GM18867 (cell line): ENCODE measurements at regions not wholly inside any gene's neighbourhood (a gene's known extent, or its start where the extent isn't known, plus 50 kb on each side); places are given as distances from the start of the nearest gene placed in this dataset.

Source experiments
- ATAC-seq: cut with Tn5 transposase; IDR thresholded peaks from one replicate; pipeline ENCODE4 v1.9.1; 2021; ENCODE audit warnings: mild to moderate bottlenecking, moderate library complexity; ENCODE audit not compliant: unreplicated experiment

- ATAC-seq, result no peak
These were observed 242.2 kb downstream of the SPTSSA start for GRCh38 chr14:34219661-34220377.

DNA sequence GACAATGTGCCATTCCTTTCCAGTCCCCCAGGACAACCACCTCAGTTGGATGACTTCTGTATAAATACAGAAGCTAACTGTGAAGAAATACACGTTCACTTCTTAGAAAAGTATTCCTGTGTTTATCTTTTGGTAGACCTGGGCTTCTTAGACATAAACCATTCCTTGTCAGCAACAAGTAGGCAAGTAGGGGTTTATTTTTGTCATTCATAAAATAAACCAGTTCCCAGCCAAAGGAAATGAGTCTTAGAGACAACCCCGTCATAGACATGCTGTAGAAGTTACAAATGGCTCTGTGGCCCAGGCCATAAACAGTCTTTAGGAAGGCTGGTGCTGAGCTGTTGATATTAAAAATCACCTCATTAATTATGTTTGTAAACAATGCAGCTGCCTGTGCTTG, 243.2 kb downstream of the SPTSSA start:
- ATAC-seq, result no peak

DNA sequence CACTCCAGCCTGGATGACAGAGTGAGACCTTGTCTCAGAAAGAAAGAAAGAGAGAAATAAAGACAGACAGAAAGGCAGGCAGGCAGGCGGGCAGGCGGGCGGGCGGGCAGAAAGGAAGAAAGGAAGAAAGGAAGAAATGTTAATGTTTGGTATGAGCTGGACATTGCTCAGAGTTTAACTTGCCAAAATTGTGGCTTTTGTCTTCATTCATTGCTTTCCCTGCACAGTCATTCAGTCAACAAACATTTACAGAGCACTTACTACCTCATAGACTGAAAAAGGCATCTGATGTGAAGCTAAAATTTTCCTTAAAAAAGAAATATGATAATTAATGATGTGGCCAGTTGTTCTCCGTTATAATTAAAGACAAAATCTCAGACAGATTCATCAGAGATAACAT, 247.1 kb downstream of the SPTSSA start:
- ATAC-seq, result no peak

GRCh38 chr14:34213332-34213731, 248.7 kb downstream of the SPTSSA start:
- no peak for ATAC-seq

- no peak for ATAC-seq
These were observed 249.7 kb downstream of the SPTSSA start for GRCh38 chr14:34212172-34212929.

GRCh38 chr14:34211732-34212131, 250.3 kb downstream of the SPTSSA start:
- ATAC-seq, result peak; percentile 69

- ATAC-seq, result no peak
These were observed 253.5 kb downstream of the SPTSSA start for GRCh38 chr14:34208532-34208931.

DNA sequence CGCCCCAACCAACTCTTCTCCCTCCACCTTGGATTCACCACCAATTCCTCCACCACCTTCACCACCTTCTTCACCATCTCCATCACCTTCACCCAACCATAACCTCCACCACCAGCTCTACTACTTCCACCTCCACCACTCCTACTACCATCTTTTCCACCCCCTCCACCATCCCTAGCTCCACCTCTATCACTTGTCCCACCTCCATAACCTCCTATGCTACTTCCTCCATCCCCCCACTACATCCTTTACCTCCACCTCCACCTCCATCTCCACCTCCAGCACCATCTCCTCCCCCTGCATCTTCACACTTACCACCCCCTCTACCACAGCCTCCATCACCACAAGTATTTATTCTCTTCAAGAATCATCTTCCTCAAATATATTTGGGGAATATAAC, 254.9 kb upstream of the EGLN3 start:
- no peak for ATAC-seq

DNA sequence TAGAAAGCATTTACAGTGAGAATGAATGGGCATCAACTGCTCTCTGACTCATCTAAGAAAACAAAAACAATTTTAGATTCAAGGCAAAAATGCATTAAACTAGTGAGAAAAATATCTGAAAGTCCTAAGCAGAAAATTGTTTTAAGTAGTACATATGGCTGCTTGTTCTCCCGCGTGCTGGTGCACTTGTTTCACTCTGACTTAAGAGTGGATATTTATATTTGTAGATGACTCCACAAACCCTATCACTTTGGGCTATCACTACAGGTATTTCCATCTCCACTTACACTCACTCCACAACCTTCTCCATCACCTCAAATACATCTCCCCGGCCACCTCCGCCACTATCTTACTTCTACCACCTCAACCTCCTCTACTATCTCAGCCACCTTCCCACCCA, 253.9 kb upstream of the EGLN3 start:
- no peak for ATAC-seq

GRCh38 chr14:34203251-34203722, 252.4 kb upstream of the EGLN3 start:
- no peak for ATAC-seq

GRCh38 chr14:34201909-34202637, 251.2 kb upstream of the EGLN3 start:
- ATAC-seq, result no peak

- ATAC-seq, result no peak
These were observed 248.7 kb upstream of the EGLN3 start for GRCh38 chr14:34199585-34199984.

DNA sequence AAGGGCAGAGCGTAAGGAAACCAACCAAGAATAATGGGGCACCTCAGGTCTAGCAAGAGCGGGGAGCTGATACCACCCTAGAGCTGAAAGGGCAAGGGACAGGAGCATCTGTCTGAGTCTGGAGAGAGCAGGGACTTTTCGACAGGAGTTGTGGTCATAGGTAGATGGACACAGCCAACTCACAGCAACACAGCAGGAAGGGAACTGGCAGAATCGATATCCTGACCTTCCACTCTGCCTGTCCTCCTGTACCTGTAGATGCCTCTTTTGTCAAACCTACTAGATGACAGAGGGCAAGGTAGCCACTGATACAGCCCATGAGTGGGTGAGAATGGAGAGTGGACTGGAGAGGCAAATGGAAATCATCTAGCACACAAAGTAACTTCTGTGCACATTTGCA, 247.2 kb upstream of the EGLN3 start:
- ATAC-seq, result no peak

DNA sequence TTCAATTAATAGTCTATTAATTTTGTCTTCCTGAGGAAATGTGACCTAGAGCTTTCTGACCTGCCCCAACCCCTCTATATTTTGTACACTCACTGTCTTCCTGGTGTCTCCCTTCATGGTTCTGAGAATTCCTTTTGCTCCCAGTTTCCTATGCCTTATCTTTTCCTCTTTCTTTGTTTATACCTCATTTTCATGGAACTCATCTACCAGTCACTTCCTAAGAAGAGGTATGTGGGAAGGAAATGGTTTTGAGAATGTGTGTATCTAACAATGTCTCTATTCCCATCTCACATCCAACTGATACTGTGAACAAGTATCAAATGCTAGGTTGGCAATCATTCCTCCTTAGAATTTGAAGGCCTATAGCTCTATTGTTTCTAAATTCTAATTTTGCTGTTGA, 245.1 kb upstream of the EGLN3 start:
- ATAC-seq, result no peak

DNA sequence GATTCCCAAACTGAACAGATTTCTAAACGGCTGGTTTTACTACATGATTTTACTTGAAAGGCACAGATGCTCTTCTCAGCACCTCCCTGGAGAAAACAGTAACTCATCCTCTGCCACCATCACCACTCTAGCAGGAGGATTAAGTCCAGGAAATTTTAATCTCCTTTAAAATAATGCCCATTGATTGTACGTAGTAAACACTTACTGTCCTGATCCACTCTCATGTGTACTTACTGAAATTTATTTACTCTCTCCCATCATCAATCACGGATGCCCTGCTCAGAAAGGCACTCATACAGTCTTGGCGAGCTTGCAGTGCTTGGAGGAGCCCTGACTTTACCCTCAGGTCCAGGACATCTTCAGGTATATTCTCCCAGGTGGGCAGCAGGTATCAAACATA, 239.8 kb upstream of the EGLN3 start:
- ATAC-seq, result no peak

DNA sequence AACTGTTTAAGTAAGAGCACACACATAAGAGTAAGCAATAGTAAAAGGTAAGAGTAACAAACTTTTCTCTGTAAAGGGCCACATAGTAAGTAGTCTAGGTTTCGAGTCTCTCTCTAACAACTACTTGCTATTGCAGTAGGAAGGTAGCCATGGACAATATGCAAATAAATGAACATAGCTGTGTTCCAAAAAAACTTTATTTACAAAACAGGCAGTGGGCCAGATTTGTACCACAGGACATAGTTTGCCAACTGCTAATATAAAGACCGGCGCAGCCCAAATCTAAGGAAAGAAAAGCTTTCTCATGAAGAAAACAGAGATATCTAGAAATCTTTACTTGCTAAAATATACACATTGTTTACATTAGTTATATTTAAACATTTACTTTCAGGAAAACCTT, 239.0 kb upstream of the EGLN3 start:
- ATAC-seq, result no peak

GRCh38 chr14:34187519-34188044, 236.7 kb upstream of the EGLN3 start:
- no peak for ATAC-seq

GRCh38 chr14:34187061-34187460, 236.2 kb upstream of the EGLN3 start:
- ATAC-seq, result no peak

- ATAC-seq, result no peak
These were observed 233.3 kb upstream of the EGLN3 start for GRCh38 chr14:34184126-34184525.

DNA sequence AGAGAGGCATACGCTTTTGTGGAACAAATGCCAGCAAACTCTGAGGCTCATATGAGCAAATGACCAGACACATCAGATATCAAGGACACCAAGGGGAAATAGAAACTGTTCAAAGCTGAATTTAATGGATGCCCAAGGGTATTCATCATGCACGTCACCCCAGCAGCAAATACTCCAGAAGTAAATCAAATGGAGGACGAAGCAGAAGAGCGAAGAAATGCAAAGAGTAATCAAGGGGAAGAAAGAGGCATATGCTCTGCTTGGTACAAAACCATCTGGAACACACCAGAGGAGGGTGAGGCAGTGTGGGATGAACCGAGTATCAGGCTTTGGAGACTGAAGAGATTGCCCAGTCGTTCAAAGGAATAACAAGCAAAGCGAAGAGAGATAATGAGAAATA, 232.6 kb upstream of the EGLN3 start:
- no peak for ATAC-seq

- no peak for ATAC-seq
These were observed 230.5 kb upstream of the EGLN3 start for GRCh38 chr14:34181338-34181737.

DNA sequence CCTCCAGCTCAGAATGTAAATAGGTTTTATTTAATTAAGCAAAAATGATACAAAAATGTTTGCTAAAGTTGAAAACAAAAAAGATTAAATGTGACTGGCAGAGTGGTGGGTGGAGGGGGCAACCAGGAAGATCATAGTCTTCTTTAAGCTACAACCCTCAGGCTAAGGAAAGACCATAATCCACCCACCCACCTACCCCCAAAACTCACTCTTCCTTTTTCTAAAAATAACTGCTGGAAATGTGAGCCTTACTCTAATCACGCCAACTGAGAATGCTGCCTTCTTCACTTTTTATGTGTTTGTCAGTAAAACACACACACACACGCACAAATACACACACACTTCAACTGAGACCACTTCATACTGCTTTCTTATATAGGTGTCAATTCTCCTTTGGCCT, 230.0 kb upstream of the EGLN3 start:
- ATAC-seq, result no peak
